Astrocyte (in vitro differentiated cells and primary cell): ENCODE measurements at regions not wholly inside any gene's neighbourhood (a gene's known extent, or its start where the extent isn't known, plus 50 kb on each side); places are given as distances from the start of the nearest gene placed in this dataset.
"Not testable (repeated sequence)": the region's sequence is repeated elsewhere in the genome, so short reads cannot be mapped to it uniquely, and the experiment has no call there.

Experiments used
- DNase-seq: peaks from one replicate; pipeline ENCODE4 v3.0.0-alpha.2; 2010; ENCODE audit warnings: low read depth
- FAIRE-seq: peaks from 2 replicates; lab custom pipeline; 2011; peaks lifted over from hg19 to GRCh38; lab: Jason Lieb, UNC
- H2AFZ ChIP-seq: 2 replicates; pipeline ENCODE4 v1.6.0; 2012; ENCODE audit warnings: low read depth, low read length, inconsistent platforms
- H3K27ac ChIP-seq: 2 replicates; pipeline ENCODE4 v1.5.1; 2011; ENCODE audit warnings: low read depth, low read length, inconsistent platforms
- H3K27me3 ChIP-seq: 2 replicates; pipeline ENCODE4 v1.6.0; 2011; ENCODE audit warnings: low read length, inconsistent platforms; ENCODE audit not compliant: insufficient read depth
- H3K36me3 ChIP-seq: 2 replicates; pipeline ENCODE4 v1.5.1; 2011; ENCODE audit warnings: low read length, inconsistent platforms; ENCODE audit not compliant: insufficient read depth
- H3K4me1 ChIP-seq: 2 replicates; pipeline ENCODE4 v1.5.1; 2011; ENCODE audit warnings: low read length, inconsistent platforms; ENCODE audit not compliant: insufficient read depth
- H3K4me2 ChIP-seq: 2 replicates; pipeline ENCODE4 v1.6.0; 2012; ENCODE audit warnings: low read length, inconsistent platforms
- H3K4me3 ChIP-seq: 2 replicates; pipeline ENCODE4 v1.5.1; 2011; ENCODE audit warnings: low read depth, mild to moderate bottlenecking, low read length, inconsistent platforms; ENCODE audit not compliant: insufficient read depth
- H3K79me2 ChIP-seq: 2 replicates; pipeline ENCODE4 v1.6.0; 2012; ENCODE audit warnings: mild to moderate bottlenecking, low read length, inconsistent platforms; ENCODE audit not compliant: insufficient read depth
- H3K9ac ChIP-seq: 2 replicates; pipeline ENCODE4 v1.6.0; 2012; ENCODE audit warnings: mild to moderate bottlenecking, low read length, inconsistent platforms
- H3K9me3 ChIP-seq: 2 replicates; pipeline ENCODE4 v1.5.1; 2012; ENCODE audit warnings: low read depth, mild to moderate bottlenecking, low read length, inconsistent platforms; ENCODE audit not compliant: insufficient read depth
- H4K20me1 ChIP-seq: 2 replicates; pipeline ENCODE4 v1.6.0; 2012; ENCODE audit warnings: low read length, inconsistent platforms; ENCODE audit not compliant: insufficient read depth
- H3K27ac Mint-ChIP-seq: one replicate; pipeline ENCODE4 v1.8.0; 2021; ENCODE audit warnings: mild to moderate bottlenecking, mixed read lengths; ENCODE audit not compliant: unreplicated experiment
- H3K27me3 Mint-ChIP-seq: one replicate; pipeline ENCODE4 v1.8.0; 2021; ENCODE audit warnings: low read depth, mixed read lengths; ENCODE audit not compliant: unreplicated experiment
- H3K36me3 Mint-ChIP-seq: one replicate; pipeline ENCODE4 v1.8.0; 2021; ENCODE audit warnings: low read depth, mixed read lengths; ENCODE audit not compliant: unreplicated experiment
- H3K4me1 Mint-ChIP-seq: one replicate; pipeline ENCODE4 v1.8.0; 2021; ENCODE audit warnings: low read depth, mixed read lengths; ENCODE audit not compliant: unreplicated experiment
- H3K4me3 Mint-ChIP-seq: one replicate; pipeline ENCODE4 v1.8.0; 2021; ENCODE audit warnings: mild to moderate bottlenecking, moderate library complexity, mixed read lengths; ENCODE audit not compliant: unreplicated experiment
- H3K9me3 Mint-ChIP-seq: one replicate; pipeline ENCODE4 v1.8.0; 2021; ENCODE audit warnings: mild to moderate bottlenecking, mixed read lengths; ENCODE audit not compliant: unreplicated experiment
- EZH2 ChIP-seq: IDR thresholded peaks from 2 replicates; pipeline ENCODE4 v1.6.1; 2012; ENCODE audit warnings: mild to moderate bottlenecking, low read length, inconsistent platforms; ENCODE audit not compliant: insufficient read depth
- TF ChIP-seq, protein P1 (sequence below): IDR thresholded peaks from 2 replicates; pipeline ENCODE4 v1.5.1; 2011; ENCODE audit warnings: low read depth, mild to moderate bottlenecking, inconsistent platforms, low read length, moderate library complexity; ENCODE audit not compliant: insufficient read depth

GRCh38 chr2:107742460-107743027 lies 84.1 kb upstream of the RGPD4 start:
- no peaks in the 10 kb centered on the region for H3K9me3 ChIP-seq

GRCh38 chr2:107743274-107743673 lies 83.4 kb upstream of the RGPD4 start:
- H3K4me3 ChIP-seq, result no peak overlapping the region
- no peak overlapping the region for H3K27ac ChIP-seq
- H4K20me1 ChIP-seq, result no peaks in the 10 kb centered on the region
- H3K4me1 Mint-ChIP-seq, result no peaks in the 10 kb centered on the region
- no peaks in the 10 kb centered on the region for H3K4me1 ChIP-seq
- FAIRE-seq (no peak), DNase-seq (no peak)
- no peak overlapping the region for H3K27ac Mint-ChIP-seq
- H3K9me3 Mint-ChIP-seq, result peaks cover 3% of the 10 kb centered on the region
- no peaks in the 10 kb centered on the region for H3K79me2 ChIP-seq
- no peaks in the 10 kb centered on the region for H3K27me3 ChIP-seq
- no peak overlapping the region for H3K4me2 ChIP-seq
- H3K36me3 ChIP-seq, result no peaks in the 10 kb centered on the region
- no peak overlapping the region for H3K4me3 Mint-ChIP-seq
- no peaks in the 10 kb centered on the region for H3K36me3 Mint-ChIP-seq
- H3K9ac ChIP-seq, result no peak overlapping the region
- H3K9me3 ChIP-seq, result no peaks in the 10 kb centered on the region
- TF ChIP-seq, protein P1, sequence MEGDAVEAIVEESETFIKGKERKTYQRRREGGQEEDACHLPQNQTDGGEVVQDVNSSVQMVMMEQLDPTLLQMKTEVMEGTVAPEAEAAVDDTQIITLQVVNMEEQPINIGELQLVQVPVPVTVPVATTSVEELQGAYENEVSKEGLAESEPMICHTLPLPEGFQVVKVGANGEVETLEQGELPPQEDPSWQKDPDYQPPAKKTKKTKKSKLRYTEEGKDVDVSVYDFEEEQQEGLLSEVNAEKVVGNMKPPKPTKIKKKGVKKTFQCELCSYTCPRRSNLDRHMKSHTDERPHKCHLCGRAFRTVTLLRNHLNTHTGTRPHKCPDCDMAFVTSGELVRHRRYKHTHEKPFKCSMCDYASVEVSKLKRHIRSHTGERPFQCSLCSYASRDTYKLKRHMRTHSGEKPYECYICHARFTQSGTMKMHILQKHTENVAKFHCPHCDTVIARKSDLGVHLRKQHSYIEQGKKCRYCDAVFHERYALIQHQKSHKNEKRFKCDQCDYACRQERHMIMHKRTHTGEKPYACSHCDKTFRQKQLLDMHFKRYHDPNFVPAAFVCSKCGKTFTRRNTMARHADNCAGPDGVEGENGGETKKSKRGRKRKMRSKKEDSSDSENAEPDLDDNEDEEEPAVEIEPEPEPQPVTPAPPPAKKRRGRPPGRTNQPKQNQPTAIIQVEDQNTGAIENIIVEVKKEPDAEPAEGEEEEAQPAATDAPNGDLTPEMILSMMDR, result no peak
- no peak for TF ChIP-seq EZH2
- H3K27me3 Mint-ChIP-seq, result no peaks in the 10 kb centered on the region
- no peak overlapping the region for H2AFZ ChIP-seq

More at GRCh38 chr2:107742460-107743027, 84.1 kb upstream of the RGPD4 start:
- Histone ChIP-seq H3K4me2 (no peak overlapping the region), H3K79me2 (no peaks in the 10 kb centered on the region), H3K9ac (no peak overlapping the region), H3K36me3 (no peaks in the 10 kb centered on the region), H3K27me3 (no peaks in the 10 kb centered on the region), H3K27ac (no peak overlapping the region), H4K20me1 (no peaks in the 10 kb centered on the region), H2AFZ (no peak overlapping the region), H3K4me3 (no peak overlapping the region), H3K4me1 (no peaks in the 10 kb centered on the region)
- no peaks in the 10 kb centered on the region for H3K27me3 Mint-ChIP-seq
- H3K27ac Mint-ChIP-seq, result no peak overlapping the region
- no peak for FAIRE-seq
- TF ChIP-seq, protein P1, result no peak
- TF ChIP-seq EZH2, result no peak
- H3K36me3 Mint-ChIP-seq, result no peaks in the 10 kb centered on the region
- DNase-seq, result no peak
- no peak overlapping the region for H3K4me3 Mint-ChIP-seq
- H3K4me1 Mint-ChIP-seq, result no peaks in the 10 kb centered on the region
- H3K9me3 Mint-ChIP-seq, result peaks cover 3% of the 10 kb centered on the region

DNA sequence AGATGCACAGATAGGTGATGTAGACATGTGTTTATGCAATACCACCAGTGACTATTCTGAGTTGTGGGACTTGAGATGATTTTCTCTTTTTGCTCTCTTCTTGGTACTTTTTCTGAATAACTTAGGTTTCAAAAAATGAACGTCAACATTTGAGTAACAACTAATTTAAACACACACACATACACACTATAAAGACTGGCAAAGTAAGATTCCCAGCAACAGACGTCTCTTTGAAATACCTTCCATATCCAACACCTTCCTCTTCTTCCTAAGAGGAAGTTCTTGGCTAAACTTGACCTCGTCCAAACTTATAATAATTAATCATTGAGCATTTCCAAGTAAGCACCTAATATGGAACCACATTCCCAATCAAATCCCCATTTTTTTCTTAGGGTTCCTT lies 81.6 kb upstream of the RGPD4 start:
- Histone ChIP-seq H3K4me2 (no peak overlapping the region), H2AFZ (no peak overlapping the region), H3K4me3 (no peak overlapping the region), H4K20me1 (no peaks in the 10 kb centered on the region), H3K36me3 (no peaks in the 10 kb centered on the region), H3K27me3 (no peaks in the 10 kb centered on the region), H3K79me2 (no peaks in the 10 kb centered on the region), H3K9ac (no peak overlapping the region), H3K4me1 (no peaks in the 10 kb centered on the region), H3K27ac (no peak overlapping the region), H3K9me3 (no peaks in the 10 kb centered on the region)
- DNase-seq (no peak), FAIRE-seq (no peak)
- no peaks in the 10 kb centered on the region for H3K36me3 Mint-ChIP-seq
- no peak for TF ChIP-seq EZH2
- TF ChIP-seq, protein P1, result no peak
- no peak overlapping the region for H3K27ac Mint-ChIP-seq
- peaks cover 3% of the 10 kb centered on the region for H3K9me3 Mint-ChIP-seq
- no peaks in the 10 kb centered on the region for H3K27me3 Mint-ChIP-seq
- no peak overlapping the region for H3K4me3 Mint-ChIP-seq
- H3K4me1 Mint-ChIP-seq, result no peaks in the 10 kb centered on the region

GRCh38 chr2:107746552-107747198 lies 80.0 kb upstream of the RGPD4 start:
- not testable (repeated sequence) for DNase-seq, H4K20me1 ChIP-seq, H3K4me2 ChIP-seq, H3K27me3 ChIP-seq, FAIRE-seq, H3K4me1 ChIP-seq, H3K9me3 Mint-ChIP-seq, H3K36me3 Mint-ChIP-seq, H3K4me3 Mint-ChIP-seq, H3K4me1 Mint-ChIP-seq, H3K27me3 Mint-ChIP-seq, H3K36me3 ChIP-seq, H2AFZ ChIP-seq, H3K9ac ChIP-seq, H3K79me2 ChIP-seq, H3K4me3 ChIP-seq, H3K9me3 ChIP-seq, H3K27ac ChIP-seq, H3K27ac Mint-ChIP-seq
